ENCODE measurements at regions not wholly inside any gene's neighbourhood (a gene's known extent, or its start where the extent isn't known, plus 50 kb on each side); places are given as distances from the start of the nearest gene placed in this dataset.

GRCh38 chr6:79864421-79864820 is 82.9 kb downstream of the ELOVL4 start:
- H3K14ac ChIP-seq (ENCODE audit: insufficient read length), result no peak overlapping the region
- peaks cover 0 to 3% (median 0%) of the 10 kb centered on the region in 4 experiments; a peak in 1 of 7 replicates for H3K27me3 ChIP-seq (replicated peaks in 1 of 4; ENCODE audit: control insufficient read depth in 3 of 4, extremely low read depth in 1 of 4, insufficient read depth in 3 of 4, low read length in 3 of 4)
- H4K8ac ChIP-seq (ENCODE audit: extremely low read depth, insufficient read depth, low read length), result no peak overlapping the region
- H3K79me2 ChIP-seq (ENCODE audit: control insufficient read depth in 1 of 2, insufficient read depth in 2 of 2, low read length in 2 of 2), result no peaks in the 10 kb centered on the region
- no peak overlapping the region for H3K4me2 ChIP-seq (ENCODE audit: insufficient read depth in 1 of 2, low read depth in 2 of 2, low read length in 2 of 2)
- no peak overlapping the region for H3K18ac ChIP-seq (ENCODE audit: extremely low read depth, low read length)
- H3K9ac ChIP-seq (replicated peaks in 1 of 4; ENCODE audit: extremely low read depth in 1 of 4, low read depth in 3 of 4, low read length in 3 of 4), result no peak overlapping the region
- H2AK5ac ChIP-seq (ENCODE audit: low read depth, low read length), result no peak overlapping the region
- ChIA-PET POLR2A (ENCODE audit: partially characterized antibody) (no interaction called here), CTCF (ENCODE audit: partially characterized antibody) (interaction anchor here (1.5 to 2.2 kb wide), 3 partner anchors 86 to 102 kb away, joined by 4 to 6 read pairs (median 4); no protein-coding TSS in a partner anchor)
- H2AFZ ChIP-seq (ENCODE audit: low read length), result no peak overlapping the region
- peaks cover 2 to 4% (median 4%) of the 10 kb centered on the region in 4 experiments; a peak in 4 of 7 replicates for H3K4me1 ChIP-seq (replicated peaks in 1 of 4; ENCODE audit: control insufficient read depth in 3 of 4, insufficient read depth in 4 of 4, low read length in 3 of 4)
- no peak overlapping the region for H2BK5ac ChIP-seq (ENCODE audit: low read depth, low read length)
- no peak overlapping the region for H3K27ac ChIP-seq (ENCODE audit: low read depth, low read length)
- H3K4me3 ChIP-seq (ENCODE audit: extremely low read depth in 1 of 4, insufficient read depth in 2 of 4, low read depth in 3 of 4, low read length in 4 of 4), result no peak overlapping the region
- no peak overlapping the region for H3K4ac ChIP-seq (replicated peaks; ENCODE audit: insufficient read length, low read depth, low read length)
- no peak for DNase-seq (ENCODE audit: low read depth in 1 of 2, low spot score in 2 of 2)
- no peak overlapping the region for H3K56ac ChIP-seq (replicated peaks; ENCODE audit: insufficient read length, low read depth, low read length)
- H4K20me1 ChIP-seq (replicated peaks in 1 of 2; ENCODE audit: control insufficient read depth in 1 of 2, insufficient read depth in 2 of 2, low read length in 2 of 2), result no peaks in the 10 kb centered on the region
- H2BK15ac ChIP-seq (ENCODE audit: low read length), result no peak overlapping the region
- WGBS, 2 experiments (ENCODE audit: extremely low coverage in 1 of 2, insufficient coverage in 1 of 2, insufficient read length in 1 of 2, insufficient replicate concordance in 2 of 2, low coverage in 1 of 2, low lambda C conversion rate in 2 of 2, missing lambda C conversion rate in 1 of 2), result 92% methylated on average over 3 of the region's 3 CpGs; no CpG with 5 or more reads in 1 of the 2 experiments
- no peak overlapping the region for H4K91ac ChIP-seq (replicated peaks; ENCODE audit: insufficient read length, low read length)
- no peak overlapping the region for H4K5ac ChIP-seq (ENCODE audit: insufficient read length, low read depth, low read length)
- no peak overlapping the region for H2BK120ac ChIP-seq (replicated peaks; ENCODE audit: low read depth, low read length)
- no peak overlapping the region for H3K23ac ChIP-seq (ENCODE audit: insufficient read length)
- no peaks in the 10 kb centered on the region for H3K79me1 ChIP-seq (ENCODE audit: low read depth, low read length)
- no peak for FAIRE-seq
- no peaks in the 10 kb centered on the region for H3K23me2 ChIP-seq (ENCODE audit: low read depth, low read length)
- no peaks in the 10 kb centered on the region for H3K36me3 ChIP-seq (ENCODE audit: control insufficient read depth in 2 of 4, insufficient read depth in 4 of 4, low read length in 3 of 4)
- H2BK20ac ChIP-seq (ENCODE audit: low read length), result no peak overlapping the region
- no peaks in the 10 kb centered on the region for H3K9me3 ChIP-seq (ENCODE audit: insufficient read depth in 2 of 2, low read depth in 1 of 2, low read length in 1 of 2)
- no peak overlapping the region for H2BK12ac ChIP-seq (ENCODE audit: low read depth, low read length)
- TF ChIP-seq BCL11A (IDR thresholded peaks at IDR 0.05; ENCODE audit: low read depth in 2 of 2, low read length in 2 of 2) (no peak), TBP (IDR thresholded peaks at IDR 0.05; ENCODE audit: low read depth, low read length) (no peak), CBX8 (IDR thresholded peaks at IDR 0.05; ENCODE audit: borderline replicate concordance, low read depth, low read length) (no peak), SP4 (IDR thresholded peaks at IDR 0.05; ENCODE audit: low read length) (no peak), EZH2 (IDR thresholded peaks at IDR 0.05; ENCODE audit: low read depth, low read length, severe bottlenecking) (no peak), RXRA (IDR thresholded peaks at IDR 0.05; ENCODE audit: insufficient read depth, low read depth, low read length) (no peak), POLR2AphosphoS5 (IDR thresholded peaks at IDR 0.05; ENCODE audit: low read depth, low read length) (no peak), JUN (IDR thresholded peaks at IDR 0.05; ENCODE audit: low read depth, low read length) (no peak), BRCA1 (IDR thresholded peaks at IDR 0.05; ENCODE audit: low read depth, low read length) (no peak)
- TF ChIP-seq, protein P1, sequence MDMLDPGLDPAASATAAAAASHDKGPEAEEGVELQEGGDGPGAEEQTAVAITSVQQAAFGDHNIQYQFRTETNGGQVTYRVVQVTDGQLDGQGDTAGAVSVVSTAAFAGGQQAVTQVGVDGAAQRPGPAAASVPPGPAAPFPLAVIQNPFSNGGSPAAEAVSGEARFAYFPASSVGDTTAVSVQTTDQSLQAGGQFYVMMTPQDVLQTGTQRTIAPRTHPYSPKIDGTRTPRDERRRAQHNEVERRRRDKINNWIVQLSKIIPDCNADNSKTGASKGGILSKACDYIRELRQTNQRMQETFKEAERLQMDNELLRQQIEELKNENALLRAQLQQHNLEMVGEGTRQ (IDR thresholded peaks at IDR 0.05; ENCODE audit: low read length), result no peak

All from H1 (cell line).